ENCODE measurements at regions not wholly inside any gene's neighbourhood (a gene's known extent, or its start where the extent isn't known, plus 50 kb on each side); places are given as distances from the start of the nearest gene placed in this dataset.

GRCh38 chr14:28946267-28946666 is 179.7 kb downstream of the FOXG1 start:
- TF ChIP-seq MAX (IDR thresholded peaks at IDR 0.05) (no peak), JUN (IDR thresholded peaks at IDR 0.05; ENCODE audit: low read depth, low read length) (no peak)
- POLR2A ChIA-PET (ENCODE audit: partially characterized antibody), result no interaction called here
- Histone ChIP-seq H2AFZ (ENCODE audit: low read length) (no peak overlapping the region), H4K20me1 (replicated peaks in 1 of 2; ENCODE audit: control insufficient read depth in 1 of 2, insufficient read depth in 2 of 2, low read length in 2 of 2) (no peaks in the 10 kb centered on the region), H3K9ac (replicated peaks in 1 of 4; ENCODE audit: extremely low read depth in 1 of 4, low read depth in 3 of 4, low read length in 3 of 4) (no peak overlapping the region), H4K8ac (ENCODE audit: extremely low read depth, insufficient read depth, low read length) (no peak overlapping the region), H3K4me2 (ENCODE audit: insufficient read depth in 1 of 2, low read depth in 2 of 2, low read length in 2 of 2) (no peak overlapping the region), H3K27ac (ENCODE audit: low read depth, low read length) (no peak overlapping the region), H3K4me3 (ENCODE audit: extremely low read depth in 1 of 4, insufficient read depth in 2 of 4, low read depth in 3 of 4, low read length in 4 of 4) (no peak overlapping the region), H3K14ac (ENCODE audit: insufficient read length) (no peak overlapping the region), H3K36me3 (ENCODE audit: control insufficient read depth in 2 of 4, insufficient read depth in 4 of 4, low read length in 3 of 4) (no peaks in the 10 kb centered on the region), H4K91ac (replicated peaks; ENCODE audit: insufficient read length, low read length) (no peak overlapping the region), H3K18ac (ENCODE audit: extremely low read depth, low read length) (no peak overlapping the region), H3K56ac (replicated peaks; ENCODE audit: insufficient read length, low read depth, low read length) (no peak overlapping the region), H4K5ac (ENCODE audit: insufficient read length, low read depth, low read length) (no peak overlapping the region), H3K4me1 (replicated peaks in 1 of 4; ENCODE audit: control insufficient read depth in 3 of 4, insufficient read depth in 4 of 4, low read length in 3 of 4) (no peaks in the 10 kb centered on the region), H3K23ac (ENCODE audit: insufficient read length) (no peak overlapping the region), H2AK5ac (ENCODE audit: low read depth, low read length) (no peak overlapping the region), H2BK12ac (ENCODE audit: low read depth, low read length) (no peak overlapping the region), H2BK15ac (ENCODE audit: low read length) (no peak overlapping the region), H2BK120ac (replicated peaks; ENCODE audit: low read depth, low read length) (no peak overlapping the region), H3K27me3 (replicated peaks in 1 of 4; ENCODE audit: control insufficient read depth in 3 of 4, extremely low read depth in 1 of 4, insufficient read depth in 3 of 4, low read length in 3 of 4) (no peaks in the 10 kb centered on the region), H3K79me1 (ENCODE audit: low read depth, low read length) (no peaks in the 10 kb centered on the region), H2BK5ac (ENCODE audit: low read depth, low read length) (no peak overlapping the region), H2BK20ac (ENCODE audit: low read length) (no peak overlapping the region), H3K4ac (replicated peaks; ENCODE audit: insufficient read length, low read depth, low read length) (no peak overlapping the region), H3K9me3 (ENCODE audit: insufficient read depth in 2 of 2, low read depth in 1 of 2, low read length in 1 of 2) (no peaks in the 10 kb centered on the region), H3K79me2 (ENCODE audit: control insufficient read depth in 1 of 2, insufficient read depth in 2 of 2, low read length in 2 of 2) (no peaks in the 10 kb centered on the region), H3K23me2 (ENCODE audit: low read depth, low read length) (no peaks in the 10 kb centered on the region; the same call in 1 of the 2 replicates)
- DNase-seq (ENCODE audit: low read depth in 1 of 2, low spot score in 2 of 2) (no peak), FAIRE-seq (no peak)
- CTCF ChIA-PET (ENCODE audit: partially characterized antibody), result interaction anchor here (1.3 kb wide), 1 partner anchor 12 kb away, joined by 3 read pairs; no protein-coding TSS in a partner anchor
- WGBS, 2 experiments (ENCODE audit: extremely low coverage in 1 of 2, insufficient coverage in 1 of 2, insufficient read length in 1 of 2, insufficient replicate concordance in 2 of 2, low coverage in 1 of 2, low lambda C conversion rate in 2 of 2, missing lambda C conversion rate in 1 of 2), result 100% methylated on average over 1 of the region's 1 CpG; no CpG with 5 or more reads in 1 of the 2 experiments
